Islet of Langerhans (tissue), 1 donor: ENCODE measurements at regions not wholly inside any gene's neighbourhood (a gene's known extent, or its start where the extent isn't known, plus 50 kb on each side); places are given as distances from the start of the nearest gene placed in this dataset.
"Not testable (repeated sequence)": the region's sequence is repeated elsewhere in the genome, so short reads cannot be mapped to it uniquely, and the experiment has no call there.

Source experiments
- FAIRE-seq: peaks from one replicate; lab custom pipeline; 2011; peaks lifted over from hg19 to GRCh38; lab: Jason Lieb, UNC

DNA sequence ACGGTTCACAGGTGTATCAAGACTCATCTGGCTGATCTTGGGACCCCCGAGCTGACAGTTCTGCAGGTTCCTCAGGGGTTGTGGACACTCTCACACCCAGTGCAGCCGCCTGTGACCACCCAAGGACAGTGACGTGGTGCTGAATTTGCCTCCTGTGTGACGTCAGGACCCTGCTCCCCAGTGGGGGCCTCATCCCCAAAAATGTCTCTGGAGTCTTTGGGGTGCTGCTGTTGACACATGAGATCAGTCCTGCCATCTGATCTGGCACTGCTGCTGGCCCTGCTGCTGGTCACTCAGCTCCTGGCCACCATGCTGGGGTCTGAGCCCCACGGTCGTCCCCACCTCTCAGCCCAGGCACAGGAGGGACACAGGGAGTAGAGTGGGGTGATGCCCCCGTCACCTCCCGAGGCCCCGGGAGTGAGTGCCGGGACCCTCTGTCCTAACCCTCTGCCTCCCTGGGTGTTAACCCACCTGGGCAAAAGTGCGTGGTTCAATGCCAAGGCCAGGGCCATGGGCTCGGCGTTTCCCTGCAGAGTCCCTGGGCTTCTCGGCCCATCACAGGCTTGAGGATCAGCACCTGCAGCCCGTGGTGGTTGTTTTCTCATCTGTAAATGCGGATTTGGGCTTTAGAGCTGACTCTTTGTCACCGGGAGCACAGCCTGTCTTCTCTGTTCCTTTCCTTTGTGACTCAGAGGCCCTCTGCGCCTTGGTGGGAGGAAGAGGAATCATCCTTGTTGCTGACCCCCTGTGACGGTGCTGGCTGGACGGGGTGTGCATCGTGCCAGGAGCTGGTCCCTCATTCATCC is 366.0 kb upstream of the SFSWAP start:
- not testable (repeated sequence) for FAIRE-seq

- FAIRE-seq = no peak
Measured at GRCh38 chr12:131345521-131346436, 365.1 kb upstream of the SFSWAP start.

GRCh38 chr12:131346555-131347344 is 364.1 kb upstream of the SFSWAP start:
- no peak for FAIRE-seq

DNA sequence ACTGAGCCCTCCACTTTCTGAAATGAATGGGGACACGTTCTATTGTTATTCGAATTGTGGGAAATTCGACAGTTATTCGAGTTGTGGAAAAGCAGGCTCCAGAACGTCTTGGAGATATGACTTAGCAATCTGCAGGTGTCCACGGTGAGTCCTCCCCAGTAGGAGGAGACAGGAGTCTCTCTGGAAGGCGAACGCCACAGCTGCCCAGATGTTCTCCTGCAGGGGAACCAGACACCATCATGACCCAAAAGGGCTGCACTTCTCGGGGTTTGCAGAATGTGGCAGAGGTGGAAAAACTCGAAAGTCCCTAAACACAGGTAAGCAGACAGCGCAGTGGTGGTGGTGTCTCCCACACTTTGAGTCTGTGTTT is 363.6 kb upstream of the SFSWAP start:
- no peak for FAIRE-seq

DNA sequence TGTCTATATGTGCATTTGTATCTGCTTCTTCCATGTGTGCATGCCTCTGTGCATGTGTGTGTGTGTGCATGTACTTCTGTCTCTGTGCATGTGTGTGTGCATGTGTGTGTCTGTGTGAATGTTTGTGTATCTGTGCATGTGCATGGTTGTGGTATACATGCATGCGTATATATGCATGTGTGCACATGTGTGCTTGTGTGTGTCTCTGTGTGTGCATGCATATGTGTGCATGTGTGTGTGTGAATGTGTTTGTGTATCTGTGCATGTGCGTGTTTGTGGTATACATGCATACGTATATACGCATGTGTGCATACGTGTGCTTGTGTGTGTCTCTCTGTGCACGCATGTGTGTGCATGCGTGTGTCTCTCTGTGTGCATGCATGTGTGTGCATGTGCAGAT is 363.2 kb upstream of the SFSWAP start:
- no peak for FAIRE-seq

DNA sequence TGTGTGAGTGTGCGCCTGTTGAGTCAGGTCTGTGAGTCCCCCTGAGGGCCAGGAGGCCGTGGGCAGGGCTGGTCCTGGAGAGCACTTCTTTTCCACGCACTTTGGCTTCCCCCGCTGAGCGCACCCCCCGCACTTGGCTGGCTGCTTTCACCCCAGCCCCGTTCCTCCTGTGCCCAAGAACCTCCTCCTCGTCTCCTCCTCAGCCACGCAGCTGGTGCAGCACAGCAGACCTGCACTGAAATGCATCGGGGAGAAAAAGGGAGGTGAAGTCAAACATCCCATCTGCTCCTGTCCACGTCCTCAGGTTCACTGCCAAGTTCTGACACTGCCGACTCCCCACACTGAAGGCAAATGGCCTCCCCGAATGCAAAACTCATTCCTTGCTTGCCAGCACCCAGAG is 362.7 kb upstream of the SFSWAP start:
- FAIRE-seq = no peak

- no peak for FAIRE-seq
Measured at GRCh38 chr12:131348646-131349045, 362.2 kb upstream of the SFSWAP start.

DNA sequence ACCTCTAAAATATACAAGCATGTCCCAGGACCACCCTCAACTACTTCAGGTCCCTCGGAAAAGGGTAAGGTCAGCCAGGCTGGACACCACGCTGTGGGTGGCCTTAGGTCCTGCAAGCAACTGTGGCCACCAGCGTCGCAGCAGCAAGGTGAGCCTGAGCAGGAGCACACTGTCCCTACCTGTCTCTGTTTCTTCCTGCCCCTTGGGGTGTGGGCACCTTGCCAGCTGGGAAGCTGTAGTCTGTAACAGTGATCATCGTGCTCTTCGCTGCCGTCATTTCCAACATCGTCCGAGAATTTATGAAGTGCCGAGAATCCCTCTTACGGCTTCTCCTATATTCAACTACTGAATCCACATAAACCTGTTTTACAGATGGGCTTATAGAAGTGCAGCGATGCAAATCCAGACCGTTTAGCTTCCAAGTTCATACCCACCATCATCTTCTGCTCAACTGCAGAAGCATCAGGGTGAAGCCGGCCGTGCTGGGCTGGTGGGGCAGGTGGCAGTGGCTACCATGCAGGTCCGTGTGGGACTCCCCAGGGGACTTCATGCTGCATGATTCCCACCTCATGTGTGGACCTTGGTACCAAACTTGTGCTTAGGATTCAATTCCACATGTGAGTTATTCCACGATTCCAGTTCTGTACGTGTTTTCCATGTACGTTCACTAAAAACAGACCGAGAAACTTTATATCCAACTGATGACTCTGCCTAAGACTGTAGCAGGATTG is 361.3 kb upstream of the SFSWAP start:
- no peak for FAIRE-seq

DNA sequence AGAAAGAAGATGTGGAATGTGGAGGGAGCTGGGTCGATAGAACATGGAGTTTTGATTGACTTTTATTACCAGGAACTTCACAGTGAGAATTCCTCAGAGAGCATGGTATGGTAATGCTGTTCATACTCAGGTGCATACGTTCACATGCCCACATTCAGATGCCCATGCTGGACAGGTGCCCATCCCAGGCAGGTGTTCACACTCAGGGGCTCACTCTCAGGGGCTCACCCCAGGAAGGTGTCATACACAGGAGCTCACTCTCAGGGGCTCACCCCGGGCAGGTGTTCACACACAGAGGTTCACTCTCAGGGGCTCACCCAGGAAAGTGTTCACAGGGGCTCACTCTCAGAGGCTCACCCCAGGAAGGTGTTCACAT is 360.0 kb upstream of the SFSWAP start:
- no peak for FAIRE-seq

DNA sequence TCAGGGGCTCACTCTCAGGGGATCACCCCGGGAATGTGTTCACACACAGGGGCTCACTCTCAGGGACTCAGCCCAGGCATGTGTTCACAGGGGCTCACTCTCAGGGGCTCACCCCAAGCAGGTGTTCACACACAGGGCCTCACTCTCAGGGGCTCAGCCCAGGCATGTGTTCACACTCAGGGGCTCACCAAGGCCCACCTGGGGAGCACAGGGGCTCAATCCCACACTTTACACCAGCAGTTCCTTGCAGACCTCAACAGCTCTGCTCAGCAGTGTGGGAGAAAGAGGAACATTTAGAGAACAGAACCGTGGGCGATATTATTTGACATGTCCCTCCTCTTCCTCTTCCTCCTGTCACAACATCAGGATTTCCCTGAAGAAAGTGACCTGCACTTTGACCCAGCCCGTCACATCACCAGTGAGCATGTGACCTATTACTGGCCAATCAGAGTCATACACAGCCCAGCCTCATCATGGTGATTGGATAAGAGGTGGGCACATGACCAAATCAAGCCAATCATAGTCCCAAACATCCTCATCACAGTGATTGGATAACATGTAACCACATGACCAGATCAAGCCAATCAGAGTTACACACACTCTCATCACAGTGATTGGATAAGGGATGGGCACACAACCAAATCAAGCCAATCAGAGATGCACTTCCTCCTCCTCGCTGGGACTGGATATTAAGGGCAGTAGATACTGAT is 359.4 kb upstream of the SFSWAP start:
- no peak for FAIRE-seq

DNA sequence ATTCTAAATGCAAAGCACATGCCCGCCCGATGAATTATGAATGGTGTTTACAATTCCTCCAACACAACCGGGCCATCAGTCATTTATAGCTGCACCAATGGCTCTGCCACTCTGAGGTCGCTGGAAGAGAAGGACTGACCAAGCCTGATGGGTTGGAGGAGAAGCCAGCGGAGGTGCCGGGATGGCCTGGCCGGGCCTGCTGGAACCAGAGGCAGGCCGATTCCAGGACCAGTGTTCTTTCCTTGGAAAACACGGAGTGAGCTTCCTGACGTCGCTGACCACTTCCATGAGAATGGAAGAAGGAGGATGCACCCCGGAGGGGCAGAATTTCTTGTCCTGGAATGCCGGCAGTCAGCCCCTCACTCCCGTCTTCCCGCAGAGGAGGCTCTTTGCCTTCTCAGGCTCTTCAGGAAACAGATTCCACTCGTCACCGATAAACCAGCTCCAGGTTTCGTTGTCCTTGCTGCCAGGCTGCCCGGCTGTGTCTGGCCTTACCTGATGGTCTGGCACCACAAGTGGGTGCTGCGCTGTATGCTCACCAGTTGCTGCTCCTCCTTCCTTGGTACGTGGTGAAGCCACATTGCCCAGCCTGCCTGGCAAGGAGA is 358.5 kb upstream of the SFSWAP start:
- no peak for FAIRE-seq

GRCh38 chr12:131353376-131353775 is 357.5 kb upstream of the SFSWAP start:
- FAIRE-seq = no peak

- FAIRE-seq = no peak
Measured at GRCh38 chr12:131353826-131354225, 357.1 kb upstream of the SFSWAP start.

- FAIRE-seq = no peak
Measured at GRCh38 chr12:131355361-131356245, 355.3 kb upstream of the SFSWAP start.

- FAIRE-seq = no peak
Measured at GRCh38 chr12:131356485-131357184, 354.3 kb upstream of the SFSWAP start.

- FAIRE-seq = no peak
Measured at GRCh38 chr12:131357185-131357747, 353.6 kb upstream of the SFSWAP start.

DNA sequence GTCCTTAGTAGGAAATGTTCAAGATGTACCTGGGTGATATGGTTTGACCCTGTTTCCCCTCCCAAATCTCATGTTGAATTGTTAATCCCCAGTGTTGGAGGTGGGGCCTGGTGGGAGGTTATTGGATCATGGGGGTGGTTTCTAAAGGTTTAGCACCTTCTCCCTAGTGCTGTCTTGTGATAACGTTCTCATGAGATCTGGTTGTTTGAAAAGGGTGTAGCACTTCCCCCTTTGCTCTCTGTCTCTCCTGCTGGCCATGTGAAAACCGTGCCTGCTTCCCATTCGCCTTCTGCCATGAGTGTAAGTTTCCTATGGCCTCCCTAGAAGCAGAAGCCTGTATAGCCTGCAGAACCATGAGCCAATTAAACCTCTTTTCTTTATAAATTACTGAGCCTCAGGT is 353.0 kb upstream of the SFSWAP start:
- no peak for FAIRE-seq

DNA sequence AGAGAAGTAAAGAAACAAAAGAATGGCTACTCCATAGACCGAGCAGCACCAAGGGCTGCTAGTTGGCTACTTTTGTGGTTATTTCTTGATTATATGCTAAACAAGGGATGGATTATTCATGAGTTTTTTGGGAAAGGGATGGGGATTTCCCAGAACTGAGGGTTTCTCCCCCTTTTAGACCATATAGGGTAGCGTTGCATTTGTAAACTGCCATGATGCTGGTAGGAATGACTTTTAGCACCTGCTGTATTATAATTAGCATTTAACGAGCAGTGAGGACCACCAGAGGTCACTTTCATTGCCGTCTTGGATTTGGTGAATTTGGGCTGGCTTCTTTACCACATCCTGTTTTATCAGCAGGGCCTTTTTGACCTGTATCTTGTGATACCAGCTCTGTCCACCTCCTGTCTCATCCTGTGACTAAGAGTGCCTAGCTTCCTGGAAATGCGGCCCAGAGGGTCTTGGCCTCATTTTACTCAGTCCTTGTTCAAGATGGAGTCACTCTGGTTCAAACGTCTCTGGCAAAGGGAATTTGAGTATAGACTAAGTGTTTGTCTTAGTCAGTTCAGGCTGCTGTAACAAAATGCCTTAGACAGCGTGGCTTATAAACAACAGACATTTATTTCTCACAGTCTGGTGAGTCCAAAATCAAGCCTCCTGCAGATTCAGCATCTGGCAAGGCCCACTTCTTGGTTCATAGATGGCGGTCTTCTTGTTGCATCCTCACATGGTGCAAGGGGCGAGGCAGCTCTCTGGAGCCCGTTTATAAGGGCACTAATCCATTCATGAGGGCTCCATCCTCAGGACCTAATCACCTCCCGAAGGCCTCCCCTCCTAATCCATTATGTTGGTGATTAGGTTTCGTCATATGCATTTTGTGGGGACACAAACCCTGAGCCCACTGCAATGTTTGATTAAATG is 348.3 kb upstream of the SFSWAP start:
- no peak for FAIRE-seq
